DND-41 (cell line): ENCODE measurements at regions not wholly inside any gene's neighbourhood (a gene's known extent, or its start where the extent isn't known, plus 50 kb on each side); places are given as distances from the start of the nearest gene placed in this dataset.

Experiments
- CTCF ChIP-seq: IDR thresholded peaks from 2 replicates; pipeline ENCODE4 v1.5.1; 2012; ENCODE audit warnings: borderline replicate concordance, low read length, moderate library complexity, mild to moderate bottlenecking; ENCODE audit not compliant: poor library complexity, severe bottlenecking; ENCODE audit errors: extremely low read depth
- EZH2 ChIP-seq: IDR thresholded peaks from 3 replicates; pipeline ENCODE4 v1.6.1; 2012; ENCODE audit warnings: borderline replicate concordance, low read depth, mild to moderate bottlenecking, moderate library complexity, low read length, inconsistent platforms; ENCODE audit not compliant: severe bottlenecking

GRCh38 chr10:28242555-28243204 lies 60.2 kb downstream of the MPP7 start:
- TF ChIP-seq CTCF (no peak), EZH2 (no peak)
